GM23248 (cell line): ENCODE measurements at regions not wholly inside any gene's neighbourhood (a gene's known extent, or its start where the extent isn't known, plus 50 kb on each side); places are given as distances from the start of the nearest gene placed in this dataset.

Experiments used
- DNase-seq: peaks from one replicate; pipeline ENCODE4 v3.0.0-alpha.2; 2015
- H2AFZ ChIP-seq: fragments of 200-600 bp; sonication (generic); 2 replicates; pipeline ENCODE4 v1.6.1; 2016; ENCODE audit warnings: antibody characterized with exemption
- H3F3A ChIP-seq: fragments of 200-600 bp; sonication (generic); 2 replicates; pipeline ENCODE4 v1.6.1; 2016; ENCODE audit warnings: mild to moderate bottlenecking, antibody characterized with exemption, mixed run types; ENCODE audit not compliant: insufficient read depth
- H3K27ac ChIP-seq: fragments of 200-600 bp; sonication (generic); 2 replicates; pipeline ENCODE4 v1.5.1; 2016; ENCODE audit warnings: mild to moderate bottlenecking
- H3K27me3 ChIP-seq: fragments of 200-600 bp; sonication (generic); replicated peaks from 2 replicates; pipeline ENCODE4 v1.6.1; 2016; ENCODE audit warnings: mild to moderate bottlenecking; ENCODE audit not compliant: insufficient read depth
- H3K36me3 ChIP-seq: fragments of 200-600 bp; sonication (generic); 2 replicates; pipeline ENCODE4 v1.6.1; 2016; ENCODE audit warnings: low read depth, mild to moderate bottlenecking
- H3K4me1 ChIP-seq: fragments of 200-600 bp; sonication (generic); 2 replicates; pipeline ENCODE4 v1.6.1; 2016; ENCODE audit warnings: mild to moderate bottlenecking; ENCODE audit not compliant: insufficient read depth
- H3K4me2 ChIP-seq: fragments of 200-600 bp; sonication (generic); one replicate; pipeline ENCODE4 v1.6.1; 2016; ENCODE audit warnings: mild to moderate bottlenecking; ENCODE audit not compliant: unreplicated experiment
- H3K4me3 ChIP-seq: fragments of 200-600 bp; sonication (generic); 2 replicates; pipeline ENCODE4 v1.5.1; 2016; ENCODE audit warnings: mild to moderate bottlenecking
- H3K79me2 ChIP-seq: fragments of 200-600 bp; sonication (generic); 2 replicates; pipeline ENCODE4 v1.6.1; 2016; ENCODE audit warnings: mild to moderate bottlenecking; ENCODE audit not compliant: insufficient read depth
- H3K9ac ChIP-seq: fragments of 200-600 bp; sonication (generic); 2 replicates; pipeline ENCODE4 v1.6.1; 2016; ENCODE audit warnings: mild to moderate bottlenecking
- H3K9me2 ChIP-seq: fragments of 200-600 bp; sonication (generic); 2 replicates; pipeline ENCODE4 v1.6.1; 2016; ENCODE audit warnings: mixed run types, mild to moderate bottlenecking, moderate library complexity; ENCODE audit not compliant: insufficient read depth
- H3K9me3 ChIP-seq: fragments of 200-600 bp; sonication (generic); one replicate; pipeline ENCODE4 v1.6.1; 2017; ENCODE audit warnings: low read depth
- H4K20me1 ChIP-seq: fragments of 200-600 bp; sonication (generic); 2 replicates; pipeline ENCODE4 v1.6.0; 2016; ENCODE audit not compliant: insufficient read depth
- EZH2 ChIP-seq: fragments of 200-600 bp; sonication (generic); IDR thresholded peaks from 2 replicates; pipeline ENCODE4 v1.6.1; 2018; ENCODE audit warnings: antibody characterized with exemption, mild to moderate bottlenecking; ENCODE audit not compliant: insufficient read depth, poor library complexity, severe bottlenecking
- EZH2phosphoT487 ChIP-seq: fragments of 200-600 bp; sonication (generic); IDR thresholded peaks from 2 replicates; pipeline ENCODE4 v1.6.1; 2018; ENCODE audit warnings: antibody characterized with exemption, moderate library complexity, mild to moderate bottlenecking, low read depth; ENCODE audit not compliant: insufficient read depth
- WGBS, 2 experiments: methylation state at CpG; one replicate each; pipeline ENCODE4 v1.1.6; 2015 to 2017; ENCODE audit warnings: low lambda C conversion rate in 2 of 2, low coverage in 1 of 2; ENCODE audit errors: missing lambda C conversion rate in 2 of 2; 5-methylcytosine and 5-hydroxymethylcytosine counted together
- in situ Hi-C: fragments of 300-500 bp; cut with MboI; formaldehyde crosslinking; loops from 2 replicates; pipeline ENCODE4 v1.15.0; 2020

- no peak for DNase-seq
- H3K27me3 ChIP-seq = no peaks in the 10 kb centered on the region
- 6 to 17% methylated on average over 2 of the region's 2 CpGs for WGBS, 2 experiments
- H2AFZ ChIP-seq = no peak overlapping the region
- in situ Hi-C loops = no loop called here
- H3K9ac ChIP-seq = no peak overlapping the region
- no peaks in the 10 kb centered on the region for H3K9me3 ChIP-seq
- no peak for TF ChIP-seq EZH2phosphoT487
- no peak for TF ChIP-seq EZH2
- no peaks in the 10 kb centered on the region for H3K9me2 ChIP-seq
- H3F3A ChIP-seq = no peaks in the 10 kb centered on the region
- H4K20me1 ChIP-seq = no peaks in the 10 kb centered on the region
- H3K36me3 ChIP-seq = no peaks in the 10 kb centered on the region
- no peaks in the 10 kb centered on the region for H3K79me2 ChIP-seq
- H3K4me2 ChIP-seq = no peak overlapping the region
- H3K27ac ChIP-seq = no peak overlapping the region
- H3K4me1 ChIP-seq = no peaks in the 10 kb centered on the region
- no peak overlapping the region for H3K4me3 ChIP-seq
Measured at GRCh38 chrX:149372866-149373265, 132.2 kb downstream of the IDS start.

GRCh38 chrX:149371986-149372385 lies 133.1 kb downstream of the IDS start:
- DNase-seq = no peak
- Histone ChIP-seq H3K9me3 (no peaks in the 10 kb centered on the region), H3K4me1 (no peaks in the 10 kb centered on the region), H3K9ac (no peak overlapping the region), H3K36me3 (no peaks in the 10 kb centered on the region), H3K4me3 (no peak overlapping the region), H3F3A (no peaks in the 10 kb centered on the region), H2AFZ (no peak overlapping the region), H3K27ac (no peak overlapping the region), H3K9me2 (no peaks in the 10 kb centered on the region), H3K27me3 (no peaks in the 10 kb centered on the region), H3K79me2 (no peaks in the 10 kb centered on the region), H3K4me2 (no peak overlapping the region), H4K20me1 (no peaks in the 10 kb centered on the region)
- TF ChIP-seq EZH2 (no peak), EZH2phosphoT487 (no peak)
- 4 to 10% methylated on average over 3 of the region's 3 CpGs for WGBS, 2 experiments
- in situ Hi-C loops = no loop called here

- in situ Hi-C loops = no loop called here
- TF ChIP-seq EZH2 (no peak), EZH2phosphoT487 (no peak)
- Histone ChIP-seq H3K4me3 (no peak overlapping the region), H3K36me3 (no peaks in the 10 kb centered on the region), H3K4me1 (no peaks in the 10 kb centered on the region), H3K9me2 (no peaks in the 10 kb centered on the region), H3K79me2 (no peaks in the 10 kb centered on the region), H3K9ac (no peak overlapping the region), H2AFZ (no peak overlapping the region), H3F3A (no peaks in the 10 kb centered on the region), H3K4me2 (no peak overlapping the region), H3K9me3 (no peaks in the 10 kb centered on the region), H4K20me1 (no peaks in the 10 kb centered on the region), H3K27ac (no peak overlapping the region), H3K27me3 (no peaks in the 10 kb centered on the region)
- DNase-seq = no peak
- 51 to 56% methylated on average over 6 of the region's 6 CpGs for WGBS, 2 experiments
Measured at GRCh38 chrX:149370097-149370496, 135.0 kb downstream of the IDS start.

- no peaks in the 10 kb centered on the region for H3K79me2 ChIP-seq
- H3K4me2 ChIP-seq = no peak overlapping the region
- H3K9ac ChIP-seq = no peak overlapping the region
- H3K27me3 ChIP-seq = no peaks in the 10 kb centered on the region
- no peak overlapping the region for H3K4me3 ChIP-seq
- no peaks in the 10 kb centered on the region for H4K20me1 ChIP-seq
- H3K36me3 ChIP-seq = no peaks in the 10 kb centered on the region
- no peaks in the 10 kb centered on the region for H3K9me2 ChIP-seq
- in situ Hi-C loops = no loop called here
- no peaks in the 10 kb centered on the region for H3F3A ChIP-seq
- no peaks in the 10 kb centered on the region for H3K9me3 ChIP-seq
- no peak overlapping the region for H3K27ac ChIP-seq
- H3K4me1 ChIP-seq = no peaks in the 10 kb centered on the region
- TF ChIP-seq EZH2phosphoT487 = no peak
- no peak for DNase-seq
- H2AFZ ChIP-seq = no peak overlapping the region
Measured at GRCh38 chrX:149365552-149365951, 139.6 kb downstream of the IDS start.

GRCh38 chrX:149365061-149365460 lies 140.0 kb downstream of the IDS start:
- no peak overlapping the region for H3K4me2 ChIP-seq
- peak; percentile 1 for DNase-seq
- H3K9me2 ChIP-seq = no peaks in the 10 kb centered on the region
- no peaks in the 10 kb centered on the region for H3K9me3 ChIP-seq
- no peak overlapping the region for H2AFZ ChIP-seq
- no peaks in the 10 kb centered on the region for H3K36me3 ChIP-seq
- H3K9ac ChIP-seq = no peak overlapping the region
- in situ Hi-C loops = no loop called here
- no peaks in the 10 kb centered on the region for H3F3A ChIP-seq
- TF ChIP-seq EZH2phosphoT487 = no peak
- no peak for TF ChIP-seq EZH2
- H3K79me2 ChIP-seq = no peaks in the 10 kb centered on the region
- H3K27me3 ChIP-seq = no peaks in the 10 kb centered on the region
- 31 to 33% methylated on average over 1 of the region's 1 CpG for WGBS, 2 experiments
- H3K27ac ChIP-seq = no peak overlapping the region
- no peaks in the 10 kb centered on the region for H4K20me1 ChIP-seq
- no peaks in the 10 kb centered on the region for H3K4me1 ChIP-seq
- H3K4me3 ChIP-seq = no peak overlapping the region
